ENCODE measurements at regions not wholly inside any gene's neighbourhood (a gene's known extent, or its start where the extent isn't known, plus 50 kb on each side); places are given as distances from the start of the nearest gene placed in this dataset.
"Not testable (repeated sequence)": the region's sequence is repeated elsewhere in the genome, so short reads cannot be mapped to it uniquely, and the experiment has no call there.

DNA sequence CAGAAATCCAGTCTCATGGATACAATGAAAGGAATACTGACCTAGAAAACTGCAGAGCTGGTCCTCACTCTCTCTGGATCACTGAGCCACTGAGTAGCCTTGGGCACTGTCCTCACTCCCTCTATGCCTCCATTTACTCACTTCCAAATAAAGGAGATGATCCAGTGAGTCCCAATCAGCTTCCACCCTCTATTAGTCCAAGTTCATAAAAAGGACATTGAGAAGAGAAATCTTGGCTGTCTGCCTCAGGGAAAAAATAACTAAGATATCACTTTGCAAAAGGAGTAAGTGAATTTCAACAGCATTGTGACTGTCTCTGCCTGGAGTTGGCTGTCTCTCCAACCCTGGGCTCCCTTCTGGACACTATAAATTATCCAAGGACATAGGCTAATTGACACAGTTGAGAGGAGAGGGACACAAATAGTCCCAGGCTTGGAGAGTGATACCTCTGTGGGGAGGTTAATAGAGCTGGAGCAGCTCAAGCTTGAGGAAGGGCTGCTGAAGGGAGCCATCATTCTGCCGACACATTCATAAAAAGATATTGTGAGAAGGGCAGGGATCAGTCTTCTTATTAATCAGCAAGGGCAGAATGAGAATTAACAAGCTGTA is 572.3 kb downstream of the RAB28 start:
- TF ChIP-seq, protein P1, sequence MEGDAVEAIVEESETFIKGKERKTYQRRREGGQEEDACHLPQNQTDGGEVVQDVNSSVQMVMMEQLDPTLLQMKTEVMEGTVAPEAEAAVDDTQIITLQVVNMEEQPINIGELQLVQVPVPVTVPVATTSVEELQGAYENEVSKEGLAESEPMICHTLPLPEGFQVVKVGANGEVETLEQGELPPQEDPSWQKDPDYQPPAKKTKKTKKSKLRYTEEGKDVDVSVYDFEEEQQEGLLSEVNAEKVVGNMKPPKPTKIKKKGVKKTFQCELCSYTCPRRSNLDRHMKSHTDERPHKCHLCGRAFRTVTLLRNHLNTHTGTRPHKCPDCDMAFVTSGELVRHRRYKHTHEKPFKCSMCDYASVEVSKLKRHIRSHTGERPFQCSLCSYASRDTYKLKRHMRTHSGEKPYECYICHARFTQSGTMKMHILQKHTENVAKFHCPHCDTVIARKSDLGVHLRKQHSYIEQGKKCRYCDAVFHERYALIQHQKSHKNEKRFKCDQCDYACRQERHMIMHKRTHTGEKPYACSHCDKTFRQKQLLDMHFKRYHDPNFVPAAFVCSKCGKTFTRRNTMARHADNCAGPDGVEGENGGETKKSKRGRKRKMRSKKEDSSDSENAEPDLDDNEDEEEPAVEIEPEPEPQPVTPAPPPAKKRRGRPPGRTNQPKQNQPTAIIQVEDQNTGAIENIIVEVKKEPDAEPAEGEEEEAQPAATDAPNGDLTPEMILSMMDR (IDR thresholded peaks at IDR 0.05), result no peak
- Histone ChIP-seq H3K27ac (no peak overlapping the region), H3K4me1 (no peaks in the 10 kb centered on the region), H3K9me3 (no peaks in the 10 kb centered on the region), H3K36me3 (no peaks in the 10 kb centered on the region), H3K27me3 (no peaks in the 10 kb centered on the region), H3K4me3 (no peak overlapping the region)
- FAIRE-seq (no peak), DNase-seq (no peak), ATAC-seq (no peak)
- 77 to 95% methylated on average over 1 of the region's 1 CpG for WGBS, 2 donors
- intact Hi-C loops (cut with DNase I), result no loop called here

DNA sequence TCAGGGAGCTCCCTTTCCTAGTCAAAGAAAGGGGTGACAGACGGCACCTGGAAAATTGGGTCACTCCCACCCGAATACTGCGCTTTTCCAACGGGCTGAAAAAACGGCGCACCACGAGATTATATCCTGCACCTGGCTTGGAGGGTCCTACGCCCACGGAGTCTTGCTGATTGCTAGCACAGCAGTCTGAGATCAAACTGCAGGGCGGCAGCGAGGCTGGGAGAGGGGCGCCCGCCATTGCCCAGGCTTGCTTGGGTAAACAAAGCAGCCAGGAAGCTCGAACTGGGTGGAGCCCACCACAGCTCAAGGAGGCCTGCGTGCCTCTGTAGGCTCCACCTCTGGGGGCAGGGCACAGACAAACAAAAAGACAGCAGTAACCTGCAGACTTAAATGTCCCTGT is 580.5 kb downstream of the RAB28 start:
- intact Hi-C loops (cut with DNase I); H3K27me3 ChIP-seq; FAIRE-seq; DNase-seq; H3K4me3 ChIP-seq; H3K36me3 ChIP-seq; H3K4me1 ChIP-seq; ATAC-seq; H3K9me3 ChIP-seq; H3K27ac ChIP-seq: not testable (repeated sequence)
- 77 to 87% methylated on average over 13 to 15 of the region's 15 CpGs for WGBS, 2 donors

DNA sequence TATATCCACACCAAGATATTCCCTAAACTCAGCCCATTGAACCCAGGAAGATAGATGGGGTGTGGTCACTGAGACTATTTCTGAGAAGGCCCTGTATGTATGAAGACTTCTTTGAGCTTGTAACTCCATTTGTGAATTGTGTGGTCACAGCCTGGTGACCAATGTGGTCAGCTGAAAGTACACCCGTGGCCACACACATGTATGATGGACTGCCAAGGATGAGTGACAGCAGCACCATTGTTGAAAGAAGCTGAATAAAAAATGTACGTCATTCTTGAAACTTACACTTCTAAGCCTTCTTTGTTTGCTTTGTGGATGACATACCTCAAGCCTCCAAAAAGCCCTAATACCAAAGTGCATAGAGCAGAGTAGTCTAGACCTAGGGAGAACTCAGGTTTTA is 581.4 kb downstream of the RAB28 start:
- Histone ChIP-seq H3K27ac (no peak overlapping the region), H3K36me3 (no peaks in the 10 kb centered on the region), H3K4me3 (no peak overlapping the region), H3K9me3 (no peaks in the 10 kb centered on the region), H3K4me1 (no peaks in the 10 kb centered on the region), H3K27me3 (no peaks in the 10 kb centered on the region)
- FAIRE-seq (no peak), ATAC-seq (no peak), DNase-seq (no peak)
- TF ChIP-seq, protein P1 (IDR thresholded peaks at IDR 0.05), result no peak
- 83 to 90% methylated on average over 2 of the region's 2 CpGs for WGBS, 2 donors
- intact Hi-C loops (cut with DNase I), result no loop called here

DNA sequence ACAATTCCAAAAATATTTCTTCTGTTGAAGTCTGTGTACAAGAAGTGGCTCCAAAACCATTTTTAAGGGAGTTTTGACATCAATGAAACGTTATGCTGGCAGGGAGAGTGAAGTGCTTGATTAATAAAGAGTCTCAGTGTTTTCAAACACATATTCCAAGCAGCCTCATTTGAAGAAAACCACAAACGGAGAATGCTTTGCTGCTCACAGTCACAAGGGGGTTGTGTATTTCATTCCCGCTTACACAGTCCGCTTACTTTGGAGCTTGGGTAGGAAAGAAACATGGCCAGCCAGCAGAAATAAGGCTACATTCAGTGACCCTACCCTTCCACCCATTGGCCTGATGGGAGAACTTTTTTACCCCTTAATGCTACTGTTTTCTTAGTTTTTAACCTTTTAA is 586.2 kb downstream of the RAB28 start:
- TF ChIP-seq, protein P1 (IDR thresholded peaks at IDR 0.05), result no peak
- intact Hi-C loops (cut with DNase I), result no loop called here
- 71 to 72% methylated on average over 4 of the region's 4 CpGs for WGBS, 2 donors
- H3K4me1 ChIP-seq, result no peaks in the 10 kb centered on the region
- DNase-seq (no peak), FAIRE-seq (no peak), ATAC-seq (no peak)
- no peaks in the 10 kb centered on the region for H3K27me3 ChIP-seq
- H3K4me3 ChIP-seq, result no peak overlapping the region
- no peaks in the 10 kb centered on the region for H3K36me3 ChIP-seq
- no peaks in the 10 kb centered on the region for H3K9me3 ChIP-seq
- H3K27ac ChIP-seq, result no peak overlapping the region

DNA sequence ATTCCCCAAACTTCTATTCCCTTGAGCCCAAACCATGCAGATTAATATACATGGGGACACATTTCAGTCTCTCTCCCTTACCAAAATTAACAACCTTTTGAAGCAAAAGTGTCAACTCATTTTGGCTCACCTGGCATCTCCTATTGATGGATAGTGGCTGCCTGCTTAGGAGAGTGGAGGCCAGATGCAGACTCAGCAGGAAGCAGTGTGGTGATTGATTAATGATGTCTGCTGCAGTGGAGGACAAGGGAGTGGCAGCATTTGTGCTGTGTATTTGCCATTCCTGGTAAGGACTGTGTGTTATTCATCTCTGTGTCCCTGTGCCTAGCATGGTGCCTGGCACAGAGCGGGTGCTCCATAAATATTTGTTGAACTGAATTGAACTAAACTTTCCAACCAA is 590.1 kb downstream of the RAB28 start:
- no peaks in the 10 kb centered on the region for H3K9me3 ChIP-seq
- DNase-seq (no peak), FAIRE-seq (no peak), ATAC-seq (no peak)
- no peaks in the 10 kb centered on the region for H3K36me3 ChIP-seq
- TF ChIP-seq, protein P1 (IDR thresholded peaks at IDR 0.05), result no peak
- H3K27me3 ChIP-seq, result no peaks in the 10 kb centered on the region
- no peak overlapping the region for H3K4me3 ChIP-seq
- no peak overlapping the region for H3K27ac ChIP-seq
- H3K4me1 ChIP-seq, result no peaks in the 10 kb centered on the region
- intact Hi-C loops (cut with DNase I), result no loop called here
- 88 to 98% methylated on average over 1 of the region's 1 CpG for WGBS, 2 donors

Data from pancreas (tissue), 10 donors.